ENCODE measurements at regions not wholly inside any gene's neighbourhood (a gene's known extent, or its start where the extent isn't known, plus 50 kb on each side); places are given as distances from the start of the nearest gene placed in this dataset.

GRCh38 chr4:29310252-29310651 lies 1409.9 kb upstream of the PCDH7 start:
- H3K4me1 ChIP-seq: no peaks in the 10 kb centered on the region
- H3K27me3 ChIP-seq: no peaks in the 10 kb centered on the region
- no peaks in the 10 kb centered on the region for H3K9me3 ChIP-seq
- TF ChIP-seq, protein P1, sequence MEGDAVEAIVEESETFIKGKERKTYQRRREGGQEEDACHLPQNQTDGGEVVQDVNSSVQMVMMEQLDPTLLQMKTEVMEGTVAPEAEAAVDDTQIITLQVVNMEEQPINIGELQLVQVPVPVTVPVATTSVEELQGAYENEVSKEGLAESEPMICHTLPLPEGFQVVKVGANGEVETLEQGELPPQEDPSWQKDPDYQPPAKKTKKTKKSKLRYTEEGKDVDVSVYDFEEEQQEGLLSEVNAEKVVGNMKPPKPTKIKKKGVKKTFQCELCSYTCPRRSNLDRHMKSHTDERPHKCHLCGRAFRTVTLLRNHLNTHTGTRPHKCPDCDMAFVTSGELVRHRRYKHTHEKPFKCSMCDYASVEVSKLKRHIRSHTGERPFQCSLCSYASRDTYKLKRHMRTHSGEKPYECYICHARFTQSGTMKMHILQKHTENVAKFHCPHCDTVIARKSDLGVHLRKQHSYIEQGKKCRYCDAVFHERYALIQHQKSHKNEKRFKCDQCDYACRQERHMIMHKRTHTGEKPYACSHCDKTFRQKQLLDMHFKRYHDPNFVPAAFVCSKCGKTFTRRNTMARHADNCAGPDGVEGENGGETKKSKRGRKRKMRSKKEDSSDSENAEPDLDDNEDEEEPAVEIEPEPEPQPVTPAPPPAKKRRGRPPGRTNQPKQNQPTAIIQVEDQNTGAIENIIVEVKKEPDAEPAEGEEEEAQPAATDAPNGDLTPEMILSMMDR (IDR thresholded peaks at IDR 0.05): no peak
- no peaks in the 10 kb centered on the region for H3K36me3 ChIP-seq
- DNase-seq (no peak), ATAC-seq (no peak), FAIRE-seq (no peak)
- H3K27ac ChIP-seq: no peak overlapping the region
- intact Hi-C loops (cut with DNase I): no loop called here
- no peak overlapping the region for H3K4me3 ChIP-seq

GRCh38 chr4:29311247-29311646 lies 1408.9 kb upstream of the PCDH7 start:
- ATAC-seq: no peak
- WGBS, 2 donors: 55 to 65% methylated on average over 1 of the region's 1 CpG
- Histone ChIP-seq H3K27me3 (no peaks in the 10 kb centered on the region), H3K4me1 (no peaks in the 10 kb centered on the region), H3K36me3 (no peaks in the 10 kb centered on the region), H3K27ac (no peak overlapping the region), H3K9me3 (no peaks in the 10 kb centered on the region), H3K4me3 (no peak overlapping the region)
- TF ChIP-seq, protein P1 (IDR thresholded peaks at IDR 0.05): no peak
- no peak for FAIRE-seq
- intact Hi-C loops (cut with DNase I): no loop called here
- DNase-seq: no peak

DNA sequence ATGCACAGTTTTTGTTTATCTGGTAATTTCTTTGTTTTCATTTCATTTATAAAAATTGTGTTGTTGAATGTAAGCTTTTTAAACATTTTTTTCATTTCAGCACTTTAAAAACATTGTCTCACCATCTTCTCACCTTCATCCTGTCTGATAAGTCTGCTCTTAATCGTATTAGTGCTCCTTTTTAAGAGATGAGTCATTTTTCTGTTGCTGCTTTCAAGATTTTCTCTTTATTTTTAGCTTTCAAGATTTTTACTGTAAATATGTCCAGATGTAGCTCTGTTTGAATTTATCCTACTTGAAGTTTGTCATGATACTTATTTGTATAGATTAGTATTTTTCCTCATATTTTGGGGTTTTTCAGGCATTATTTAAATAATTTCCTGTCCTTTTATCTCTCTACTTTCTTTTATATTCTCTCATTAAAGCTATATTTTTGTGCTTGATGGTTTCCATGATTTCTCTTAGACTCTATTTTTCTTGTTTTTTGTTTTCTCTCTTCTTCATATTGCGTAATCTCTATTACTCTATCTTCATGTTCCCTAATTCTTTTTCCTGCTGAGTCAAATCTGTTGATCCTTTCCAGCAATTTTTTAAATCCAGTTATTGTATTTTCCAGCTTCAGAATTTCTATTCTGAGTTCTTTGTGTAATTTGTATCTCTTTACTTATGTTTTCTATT lies 1400.4 kb upstream of the PCDH7 start:
- 64 to 80% methylated on average over 2 of the region's 2 CpGs for WGBS, 2 donors
- Histone ChIP-seq H3K36me3 (no peaks in the 10 kb centered on the region), H3K27me3 (no peaks in the 10 kb centered on the region), H3K4me1 (no peaks in the 10 kb centered on the region), H3K9me3 (no peaks in the 10 kb centered on the region), H3K4me3 (no peak overlapping the region), H3K27ac (no peak overlapping the region)
- DNase-seq (no peak), ATAC-seq (no peak), FAIRE-seq (no peak)
- intact Hi-C loops (cut with DNase I): no loop called here
- TF ChIP-seq, protein P1 (IDR thresholded peaks at IDR 0.05): no peak

DNA sequence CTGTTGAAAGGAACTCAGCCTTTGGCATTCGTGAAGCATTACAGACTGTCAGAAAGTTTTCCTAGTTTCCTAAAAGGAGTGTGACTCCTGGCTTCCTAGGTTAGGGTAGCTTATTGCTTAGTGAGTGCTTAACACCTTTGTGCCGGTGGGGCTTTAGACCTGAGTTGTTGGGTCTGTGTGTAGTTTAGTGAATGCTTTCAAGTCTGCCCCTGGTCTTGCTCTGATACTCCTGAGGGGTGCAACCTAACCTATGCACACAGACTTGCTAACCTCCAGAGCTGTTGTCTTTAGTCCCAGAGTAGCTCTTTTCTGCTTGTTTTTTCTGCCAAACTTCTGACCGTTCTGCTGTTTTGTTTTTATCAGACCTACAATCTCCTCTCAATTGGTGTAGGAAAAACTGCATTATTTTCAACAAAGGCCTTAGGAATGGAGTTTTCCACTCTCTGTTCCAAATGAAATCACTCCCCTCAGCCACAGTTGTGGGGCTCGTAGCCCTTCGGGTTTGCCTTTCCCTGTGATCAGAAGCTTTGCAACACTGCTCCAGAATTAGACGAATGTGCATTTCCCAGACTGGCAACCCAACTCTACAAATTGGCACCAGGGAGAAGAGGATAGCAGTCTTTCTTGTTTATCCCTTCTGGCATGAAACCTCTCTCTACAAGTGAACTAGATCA lies 1399.1 kb upstream of the PCDH7 start:
- H3K4me1 ChIP-seq: no peaks in the 10 kb centered on the region
- no peaks in the 10 kb centered on the region for H3K9me3 ChIP-seq
- intact Hi-C loops (cut with DNase I): no loop called here
- TF ChIP-seq, protein P1 (IDR thresholded peaks at IDR 0.05): no peak
- no peak for FAIRE-seq
- no peak overlapping the region for H3K4me3 ChIP-seq
- no peak overlapping the region for H3K27ac ChIP-seq
- H3K36me3 ChIP-seq: no peaks in the 10 kb centered on the region
- DNase-seq: no peak
- WGBS, 2 donors: 40 to 50% methylated on average over 6 of the region's 6 CpGs
- no peak for ATAC-seq
- H3K27me3 ChIP-seq: no peaks in the 10 kb centered on the region

- Histone ChIP-seq H3K27me3 (no peaks in the 10 kb centered on the region), H3K27ac (no peak overlapping the region), H3K4me3 (no peak overlapping the region), H3K36me3 (no peaks in the 10 kb centered on the region), H3K9me3 (no peaks in the 10 kb centered on the region), H3K4me1 (no peaks in the 10 kb centered on the region)
- intact Hi-C loops (cut with DNase I): no loop called here
- WGBS, 2 donors: 51 to 60% methylated on average over 2 of the region's 2 CpGs
- DNase-seq (no peak), FAIRE-seq (no peak), ATAC-seq (no peak)
- TF ChIP-seq, protein P1 (IDR thresholded peaks at IDR 0.05): no peak
Measured at GRCh38 chr4:29326004-29326403, 1394.2 kb upstream of the PCDH7 start.
